Activated CD8-positive, alpha-beta T cell treated with anti-CD3 and anti-CD28 coated beads for 36 hours (primary cell): ENCODE measurements at regions not wholly inside any gene's neighbourhood (a gene's known extent, or its start where the extent isn't known, plus 50 kb on each side); places are given as distances from the start of the nearest gene placed in this dataset.

Experiments used
- ATAC-seq: fragments of 200-7000 bp; cut with Tn5 transposase; one replicate; pipeline ENCODE4 v1.10.0; 2021; ENCODE audit warnings: mild to moderate bottlenecking, moderate library complexity
- CTCF ChIA-PET: fragments of 350-600 bp; sonication (Branson Sonifier 250); formaldehyde crosslinking; loops from one replicate; lab custom pipeline; 2021; ENCODE audit warnings: antibody characterized with exemption; lab: Charles Lee
- POLR2A ChIA-PET: fragments of 350-600 bp; sonication (Branson Sonifier 250); formaldehyde crosslinking; loops from one replicate; lab custom pipeline; 2021; ENCODE audit warnings: antibody characterized with exemption; lab: Charles Lee
- DNase-seq: peaks from one replicate; pipeline ENCODE4 v3.0.0-alpha.2; 2020
- H3K27ac Mint-ChIP-seq: one replicate; pipeline ENCODE4 v1.8.0; 2021; ENCODE audit warnings: mild to moderate bottlenecking, mixed read lengths
- H3K27me3 Mint-ChIP-seq: one replicate; pipeline ENCODE4 v1.8.0; 2021; ENCODE audit warnings: mixed read lengths
- H3K36me3 Mint-ChIP-seq: one replicate; pipeline ENCODE4 v1.8.0; 2021; ENCODE audit warnings: low read depth, mixed read lengths
- H3K4me1 Mint-ChIP-seq: one replicate; pipeline ENCODE4 v1.8.0; 2021; ENCODE audit warnings: low read depth, mixed read lengths
- H3K4me3 Mint-ChIP-seq: one replicate; pipeline ENCODE4 v1.8.0; 2021; ENCODE audit warnings: mild to moderate bottlenecking, moderate library complexity, mixed read lengths
- H3K9me3 Mint-ChIP-seq: one replicate; pipeline ENCODE4 v1.8.0; 2021; ENCODE audit warnings: mixed read lengths
- intact Hi-C: fragments of 100-400 bp; cut with micrococcal nuclease; formaldehyde crosslinking; loops from one replicate; pipeline ENCODE4 v1.10.0; 2022
- TF ChIP-seq, protein P1 (sequence below): fragments of 200-600 bp; IDR thresholded peaks from one replicate; pipeline ENCODE4 v1.8.0; 2022; ENCODE audit warnings: antibody characterized with exemption, mild to moderate bottlenecking

DNA sequence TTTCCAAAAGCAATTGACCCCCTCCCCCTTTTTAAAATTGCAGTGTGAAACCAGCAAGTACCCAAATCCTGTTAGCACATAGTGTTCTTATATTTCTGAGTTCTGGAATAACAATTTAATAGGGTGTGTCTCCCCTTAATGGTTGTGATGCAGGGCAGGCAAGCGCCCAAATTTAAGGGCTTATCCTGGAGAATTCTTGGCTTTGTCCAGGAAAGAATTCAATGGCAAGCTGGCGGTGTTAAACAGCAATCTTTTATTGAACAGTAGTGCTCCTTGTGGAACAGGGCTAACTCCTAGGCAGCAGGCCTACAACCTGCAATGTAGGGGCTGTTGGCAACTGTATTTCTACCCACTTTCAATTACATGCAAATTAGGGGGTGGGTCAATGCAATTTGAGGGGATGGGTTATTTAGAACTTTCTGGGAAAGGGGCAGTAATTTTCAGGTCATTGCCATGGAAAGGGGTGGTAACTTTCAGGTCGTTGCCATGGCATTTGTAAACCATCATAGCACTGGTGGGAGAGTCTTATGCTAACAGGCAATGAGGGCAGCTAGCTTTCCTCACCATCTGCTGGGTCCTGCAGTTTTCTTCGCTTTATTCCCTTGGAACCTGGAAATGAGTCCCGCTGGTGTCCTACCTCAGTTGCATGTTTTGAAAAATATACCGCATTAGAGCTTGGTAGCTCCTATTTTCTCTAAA is 149.0 kb upstream of the KCTD1 start:
- no peaks in the 10 kb centered on the region for H3K36me3 Mint-ChIP-seq
- ATAC-seq (no peak), DNase-seq (no peak)
- CTCF ChIA-PET = no interaction called here
- POLR2A ChIA-PET = no interaction called here
- no peak overlapping the region for H3K27ac Mint-ChIP-seq
- H3K27me3 Mint-ChIP-seq = no peaks in the 10 kb centered on the region
- TF ChIP-seq, protein P1, sequence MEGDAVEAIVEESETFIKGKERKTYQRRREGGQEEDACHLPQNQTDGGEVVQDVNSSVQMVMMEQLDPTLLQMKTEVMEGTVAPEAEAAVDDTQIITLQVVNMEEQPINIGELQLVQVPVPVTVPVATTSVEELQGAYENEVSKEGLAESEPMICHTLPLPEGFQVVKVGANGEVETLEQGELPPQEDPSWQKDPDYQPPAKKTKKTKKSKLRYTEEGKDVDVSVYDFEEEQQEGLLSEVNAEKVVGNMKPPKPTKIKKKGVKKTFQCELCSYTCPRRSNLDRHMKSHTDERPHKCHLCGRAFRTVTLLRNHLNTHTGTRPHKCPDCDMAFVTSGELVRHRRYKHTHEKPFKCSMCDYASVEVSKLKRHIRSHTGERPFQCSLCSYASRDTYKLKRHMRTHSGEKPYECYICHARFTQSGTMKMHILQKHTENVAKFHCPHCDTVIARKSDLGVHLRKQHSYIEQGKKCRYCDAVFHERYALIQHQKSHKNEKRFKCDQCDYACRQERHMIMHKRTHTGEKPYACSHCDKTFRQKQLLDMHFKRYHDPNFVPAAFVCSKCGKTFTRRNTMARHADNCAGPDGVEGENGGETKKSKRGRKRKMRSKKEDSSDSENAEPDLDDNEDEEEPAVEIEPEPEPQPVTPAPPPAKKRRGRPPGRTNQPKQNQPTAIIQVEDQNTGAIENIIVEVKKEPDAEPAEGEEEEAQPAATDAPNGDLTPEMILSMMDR = no peak
- H3K9me3 Mint-ChIP-seq = no peaks in the 10 kb centered on the region
- no peak overlapping the region for H3K4me3 Mint-ChIP-seq
- intact Hi-C loops = no loop called here
- no peaks in the 10 kb centered on the region for H3K4me1 Mint-ChIP-seq

DNA sequence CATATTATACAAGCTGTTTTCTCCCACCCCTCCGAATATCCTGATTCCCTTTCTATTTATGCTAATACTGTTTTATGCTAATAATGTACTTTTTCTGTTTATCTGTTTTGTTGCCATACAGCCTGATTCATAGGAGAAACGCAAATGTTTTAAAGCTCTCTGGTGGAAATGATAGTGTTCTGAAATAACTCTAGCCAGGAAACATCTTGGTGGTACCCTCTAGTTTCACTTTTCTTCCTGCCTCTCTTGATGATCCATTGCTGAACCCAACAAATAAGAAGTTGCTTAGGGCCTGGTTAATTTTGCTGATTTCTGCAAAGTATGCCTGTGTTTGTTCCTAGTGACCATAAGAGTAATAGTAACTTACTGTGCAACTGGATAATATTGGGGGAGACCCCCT is 148.4 kb upstream of the KCTD1 start:
- no peak for DNase-seq
- TF ChIP-seq, protein P1 = no peak
- CTCF ChIA-PET = no interaction called here
- Mint-ChIP-seq H3K4me3 (no peak overlapping the region), H3K36me3 (no peaks in the 10 kb centered on the region), H3K4me1 (no peaks in the 10 kb centered on the region), H3K27ac (no peak overlapping the region), H3K27me3 (no peaks in the 10 kb centered on the region), H3K9me3 (no peaks in the 10 kb centered on the region)
- intact Hi-C loops = no loop called here
- POLR2A ChIA-PET = no interaction called here
- no peak for ATAC-seq

DNA sequence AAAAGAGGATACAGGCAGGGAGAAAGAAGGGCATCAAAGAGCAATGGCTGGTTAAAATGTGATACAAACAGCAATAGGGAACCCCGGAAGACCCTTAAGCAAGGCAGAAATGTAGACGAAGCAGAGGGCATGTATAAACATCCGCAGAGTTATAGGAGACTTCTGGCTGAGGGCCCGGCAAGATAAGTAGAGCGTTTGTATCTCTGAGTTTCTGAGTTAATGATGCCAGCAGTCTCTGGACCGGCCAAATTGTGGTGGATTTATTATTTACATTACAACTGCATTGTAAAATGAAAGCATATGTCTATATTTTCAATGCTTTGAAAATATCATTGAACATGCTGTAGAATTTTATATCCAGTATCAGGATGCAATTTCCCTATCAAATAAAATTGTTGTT is 148.0 kb upstream of the KCTD1 start:
- Mint-ChIP-seq H3K36me3 (no peaks in the 10 kb centered on the region), H3K27ac (no peak overlapping the region), H3K4me3 (no peak overlapping the region), H3K9me3 (peaks cover 2% of the 10 kb centered on the region), H3K27me3 (no peaks in the 10 kb centered on the region), H3K4me1 (no peaks in the 10 kb centered on the region)
- TF ChIP-seq, protein P1 = no peak
- intact Hi-C loops = no loop called here
- ATAC-seq (no peak), DNase-seq (no peak)
- CTCF ChIA-PET = no interaction called here
- POLR2A ChIA-PET = no interaction called here

DNA sequence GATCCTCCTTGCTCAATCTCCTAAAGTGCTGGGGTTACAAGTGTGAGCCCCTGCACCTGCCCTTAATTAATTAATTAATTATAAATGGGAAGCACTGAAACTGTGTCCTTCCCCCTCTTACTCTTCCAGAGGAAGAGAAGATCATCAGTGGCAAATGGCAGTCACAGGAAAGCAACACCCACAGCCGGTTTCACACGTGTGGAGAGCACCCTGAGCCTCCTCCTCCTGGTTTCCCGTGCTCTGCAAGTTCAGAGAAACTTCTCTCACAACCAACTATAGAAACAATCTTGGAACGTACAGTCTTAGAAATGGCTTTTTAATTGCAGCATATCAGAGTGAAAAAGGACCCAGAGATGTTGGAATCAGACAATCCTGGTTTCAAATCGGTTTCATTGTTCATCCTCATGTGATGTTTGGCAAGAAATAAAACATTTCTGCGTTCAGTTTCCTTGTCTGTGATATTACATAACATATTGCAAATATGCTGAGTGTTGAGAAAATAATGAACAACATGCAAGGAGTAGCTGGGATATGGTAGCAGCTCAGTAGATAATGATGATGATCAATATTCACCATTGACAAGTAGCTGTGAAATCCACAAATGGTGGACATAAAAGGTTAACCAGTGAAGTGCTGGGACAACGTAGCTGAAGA is 141.0 kb upstream of the KCTD1 start:
- Mint-ChIP-seq H3K36me3 (no peaks in the 10 kb centered on the region), H3K27me3 (no peaks in the 10 kb centered on the region), H3K9me3 (peaks cover 2% of the 10 kb centered on the region), H3K4me3 (no peak overlapping the region), H3K4me1 (no peaks in the 10 kb centered on the region), H3K27ac (no peak overlapping the region)
- intact Hi-C loops = no loop called here
- ChIA-PET POLR2A (no interaction called here), CTCF (no interaction called here)
- TF ChIP-seq, protein P1 = no peak
- no peak for ATAC-seq
- no peak for DNase-seq

DNA sequence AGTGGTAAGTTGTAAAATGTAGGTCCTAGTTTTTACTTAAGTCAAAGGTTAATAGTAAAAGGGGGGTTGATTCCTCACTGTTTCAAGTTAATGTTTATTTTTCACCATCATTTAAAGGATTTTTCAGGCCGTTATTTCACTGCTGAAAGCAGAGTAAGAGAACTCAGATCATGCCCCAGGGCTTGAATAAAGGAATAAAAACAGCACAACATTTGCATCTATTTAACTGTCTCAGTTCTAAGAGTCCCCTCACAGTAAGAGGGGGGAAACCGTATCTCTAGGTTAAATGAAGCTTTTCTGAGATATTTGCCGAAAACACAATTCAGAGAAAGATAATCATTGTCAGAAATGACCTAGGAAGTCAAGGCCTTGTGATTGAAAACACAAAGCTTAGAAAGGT is 138.2 kb upstream of the KCTD1 start:
- ATAC-seq (no peak), DNase-seq (no peak)
- no peaks in the 10 kb centered on the region for H3K27me3 Mint-ChIP-seq
- CTCF ChIA-PET = no interaction called here
- POLR2A ChIA-PET = no interaction called here
- H3K4me3 Mint-ChIP-seq = no peak overlapping the region
- H3K4me1 Mint-ChIP-seq = no peaks in the 10 kb centered on the region
- TF ChIP-seq, protein P1 = no peak
- H3K9me3 Mint-ChIP-seq = peaks cover 1% of the 10 kb centered on the region
- H3K36me3 Mint-ChIP-seq = no peaks in the 10 kb centered on the region
- intact Hi-C loops = no loop called here
- no peak overlapping the region for H3K27ac Mint-ChIP-seq
